A549 (cell line): ENCODE measurements at regions not wholly inside any gene's neighbourhood (a gene's known extent, or its start where the extent isn't known, plus 50 kb on each side); places are given as distances from the start of the nearest gene placed in this dataset.

Experiments
- ATAC-seq, 2 experiments: fragments of 200-7000 bp in 1 of 2; fragments of >200 bp in 1 of 2; cut with Nextera tagmentation in 1 of 2; cut with Tn5 transposase in 1 of 2; 3 replicates each; pipeline versions ENCODE4 v1.8.0 to v1.9.1; 2018 to 2020; ENCODE audit warnings: mild to moderate bottlenecking in 1 of 2, moderate library complexity in 1 of 2
- CTCF ChIA-PET: fragments of 300-600 bp; sonication (Branson Sonifier 250); formaldehyde crosslinking; extraction: SDS; loops from one replicate; lab custom pipeline; 2021; ENCODE audit warnings: antibody characterized with exemption, inconsistent platforms; lab: Yijun Ruan, JAX
- POLR2A ChIA-PET: fragments of 350-600 bp; formaldehyde crosslinking; extraction: SDS; loops from one replicate; lab custom pipeline; 2021; ENCODE audit warnings: antibody characterized with exemption, inconsistent platforms; lab: Yijun Ruan, JAX
- DNase-seq, 2 experiments: peaks; one replicate each; pipeline versions ENCODE4 v3.0.0 to v3.0.0-alpha.2; 2011 to 2016; ENCODE audit warnings: low read depth in 1 of 2, low spot score in 1 of 2
- FAIRE-seq: peaks from 2 replicates; lab custom pipeline; 2011; peaks lifted over from hg19 to GRCh38; lab: Jason Lieb, UNC
- H3K27ac ChIP-seq, 2 experiments: fragments of >200 bp; sonication (Bioruptor Twin); formaldehyde crosslinking; 3 replicates each; pipeline ENCODE4 v1.5.1; 2016 to 2017
- H3K4me1 ChIP-seq: fragments of >200 bp; sonication (Bioruptor Twin); formaldehyde crosslinking; 3 replicates; pipeline ENCODE4 v1.6.1; 2016
- H3K4me2 ChIP-seq: fragments of >200 bp; sonication (Bioruptor Twin); formaldehyde crosslinking; 3 replicates; pipeline ENCODE4 v1.6.1; 2016
- H3K4me3 ChIP-seq: fragments of >200 bp; sonication (Bioruptor Twin); formaldehyde crosslinking; 3 replicates; pipeline ENCODE4 v1.5.1; 2016
- H3K9me3 ChIP-seq: fragments of >200 bp; sonication (Bioruptor Twin); formaldehyde crosslinking; 3 replicates; pipeline ENCODE4 v1.6.1; 2016
- ATOH8 ChIP-seq: fragments of 250-450 bp; sonication (Bioruptor Pico); IDR thresholded peaks from 2 replicates; pipeline ENCODE4 v1.5.0; 2020; ENCODE audit warnings: low read depth, mild to moderate bottlenecking, moderate library complexity
- CBX2 ChIP-seq: fragments of 200-600 bp; sonication (generic); IDR thresholded peaks from 2 replicates; pipeline ENCODE4 v1.6.1; 2016; ENCODE audit warnings: low read depth, mild to moderate bottlenecking, borderline replicate concordance
- CBX8 ChIP-seq: fragments of 200-600 bp; sonication (generic); IDR thresholded peaks from 2 replicates; pipeline ENCODE4 v1.6.1; 2016
- CEBPB ChIP-seq, 2 experiments: fragments of >200 bp in 1 of 2; sonication (Bioruptor Twin) in 1 of 2; formaldehyde crosslinking in 1 of 2; IDR thresholded peaks; 2 replicates each; pipeline ENCODE4 v1.6.1; 2012 to 2016
- CHD4 ChIP-seq: fragments of 200-600 bp; sonication (generic); IDR thresholded peaks from 2 replicates; pipeline ENCODE4 v1.6.1; 2016; ENCODE audit warnings: antibody characterized with exemption, mild to moderate bottlenecking, borderline replicate concordance
- CTCF ChIP-seq: fragments of >200 bp; sonication (Bioruptor Twin); formaldehyde crosslinking; IDR thresholded peaks from 3 replicates; pipeline ENCODE4 v1.5.1; 2016
- E2F6 ChIP-seq: IDR thresholded peaks from 2 replicates; pipeline ENCODE4 v1.6.1; 2012; ENCODE audit warnings: low read depth, borderline replicate concordance
- ELK1 ChIP-seq: fragments of 150-350 bp; IDR thresholded peaks from 2 replicates; pipeline ENCODE4 v1.6.1; 2014; ENCODE audit warnings: low read depth, mild to moderate bottlenecking, low read length
- EP300 ChIP-seq, 2 experiments: fragments of >200 bp; sonication (Bioruptor Twin); formaldehyde crosslinking; IDR thresholded peaks; 2 replicates in 1 of 2; 3 replicates in 1 of 2; pipeline ENCODE4 v1.6.1; 2016 to 2017
- ESRRA ChIP-seq: fragments of 150-350 bp; IDR thresholded peaks from 2 replicates; pipeline ENCODE4 v1.6.1; 2014; ENCODE audit warnings: mild to moderate bottlenecking, low read length, borderline replicate concordance
- FOSB ChIP-seq: fragments of 250-450 bp; sonication (Bioruptor Pico); IDR thresholded peaks from 2 replicates; pipeline ENCODE4 v1.5.0; 2020; ENCODE audit warnings: mild to moderate bottlenecking, moderate library complexity
- FOSL2 ChIP-seq, 2 experiments: fragments of 450-650 bp in 1 of 2; fragments of >200 bp in 1 of 2; sonication (Bioruptor Twin) in 1 of 2; formaldehyde crosslinking; IDR thresholded peaks; 2 replicates each; pipeline versions ENCODE4 v1.5.0 to v1.6.1; 2016 to 2020; ENCODE audit warnings: mild to moderate bottlenecking in 1 of 2, moderate library complexity in 1 of 2
- FOXS1 ChIP-seq: fragments of 250-450 bp; sonication (Bioruptor Pico); IDR thresholded peaks from 2 replicates; pipeline ENCODE4 v1.5.0; 2020; ENCODE audit warnings: mild to moderate bottlenecking, moderate library complexity
- HMGXB4 ChIP-seq: fragments of 250-450 bp; sonication (Bioruptor Pico); IDR thresholded peaks from 2 replicates; pipeline ENCODE4 v1.5.0; 2021; ENCODE audit warnings: mild to moderate bottlenecking, moderate library complexity, borderline replicate concordance
- JUN ChIP-seq, 2 experiments: fragments of >200 bp; sonication (Bioruptor Twin); formaldehyde crosslinking; IDR thresholded peaks; 2 replicates in 1 of 2; 3 replicates in 1 of 2; pipeline ENCODE4 v1.6.1; 2016 to 2017
- JUNB ChIP-seq: fragments of >200 bp; sonication (Bioruptor Twin); formaldehyde crosslinking; IDR thresholded peaks from 2 replicates; pipeline ENCODE4 v1.6.1; 2016
- MAFK ChIP-seq: fragments of 450-650 bp; IDR thresholded peaks from 2 replicates; pipeline ENCODE4 v1.6.1; 2014; ENCODE audit not compliant: partially characterized antibody
- MAX ChIP-seq: IDR thresholded peaks from 2 replicates; pipeline ENCODE4 v1.6.1; 2012
- NPAS2 ChIP-seq: fragments of 250-450 bp; sonication (Bioruptor Pico); IDR thresholded peaks from 2 replicates; pipeline ENCODE4 v1.8.0; 2022; ENCODE audit warnings: mild to moderate bottlenecking, moderate library complexity, borderline replicate concordance
- PHF8 ChIP-seq: fragments of 200-600 bp; sonication (generic); IDR thresholded peaks from 2 replicates; pipeline ENCODE4 v1.6.1; 2016; ENCODE audit warnings: low read depth, mild to moderate bottlenecking, antibody characterized with exemption, moderate library complexity, borderline replicate concordance
- POLR2AphosphoS2 ChIP-seq: conservative IDR thresholded peaks from 2 replicates; pipeline ENCODE4 v1.6.1; 2012; ENCODE audit warnings: low read length, improper control_type of control experiment, inconsistent platforms
- SMC3 ChIP-seq: fragments of >200 bp; sonication (Bioruptor Twin); formaldehyde crosslinking; IDR thresholded peaks from 3 replicates; pipeline ENCODE4 v1.6.1; 2018; ENCODE audit warnings: inconsistent platforms
- TP53 ChIP-seq: fragments of 250-450 bp; sonication (Bioruptor Pico); IDR thresholded peaks from 2 replicates; pipeline ENCODE4 v1.5.0; 2021; ENCODE audit warnings: mild to moderate bottlenecking, moderate library complexity
- ZC3H11A ChIP-seq: fragments of 450-650 bp; IDR thresholded peaks from 2 replicates; pipeline ENCODE4 v1.6.1; 2014; ENCODE audit warnings: antibody characterized with exemption, mild to moderate bottlenecking
- WGBS: methylation state at CpG from one replicate; pipeline ENCODE4 v1.1.6; 2017; ENCODE audit errors: missing lambda C conversion rate; 5-methylcytosine and 5-hydroxymethylcytosine counted together

GRCh38 chr17:77736199-77736585 is 222.3 kb upstream of the TNRC6C start:
- Histone ChIP-seq H3K4me2 (no peak overlapping the region), H3K9me3 (peaks cover 35% of the 10 kb centered on the region), H3K4me1 (peaks cover 14% of the 10 kb centered on the region), H3K4me3 (no peak overlapping the region), H3K27ac (no peak overlapping the region)
- FAIRE-seq (no peak), DNase-seq (no peak), ATAC-seq (no peak)
- TF ChIP-seq SMC3, result no peak
- no peak for TF ChIP-seq PHF8
- no peak for TF ChIP-seq JUN (IDR thresholded peaks at IDR 0.05)
- TF ChIP-seq CBX2, result no peak
- TF ChIP-seq ATOH8 (CRISPR knock-in tag), result no peak
- no peak for TF ChIP-seq CBX8
- TF ChIP-seq FOXS1 (CRISPR knock-in tag), result no peak
- no peak for TF ChIP-seq NPAS2 (CRISPR knock-in tag)
- TF ChIP-seq ZC3H11A, result no peak
- CTCF ChIA-PET, result interaction anchor here (0.6 to 3.0 kb wide), 5 partner anchors 10 to 277 kb away, joined by 3 to 8 read pairs (median 3); no protein-coding TSS in a partner anchor
- POLR2A ChIA-PET, result interaction anchor here (2.4 kb wide), 1 partner anchor 222 kb away, joined by 8 read pairs; the partner anchor contains the start of gene TNRC6C
- 66% methylated on average over 17 of the region's 17 CpGs for WGBS

GRCh38 chr17:77736721-77737120 is 221.8 kb upstream of the TNRC6C start:
- Histone ChIP-seq H3K4me2 (no peak overlapping the region), H3K4me3 (no peak overlapping the region), H3K9me3 (peaks cover 33% of the 10 kb centered on the region), H3K4me1 (peaks cover 14% of the 10 kb centered on the region), H3K27ac (no peak overlapping the region)
- no peak for DNase-seq
- TF ChIP-seq CBX2 (no peak), ESRRA (no peak), FOSB (CRISPR knock-in tag) (no peak), POLR2AphosphoS2 (no peak)
- CTCF ChIA-PET, result interaction anchor here (1.2 to 3.0 kb wide), 3 partner anchors 9 to 277 kb away, joined by 3 to 8 read pairs (median 4); no protein-coding TSS in a partner anchor
- POLR2A ChIA-PET, result interaction anchor here (0.7 to 2.4 kb wide), 2 partner anchors 206 to 222 kb away, joined by 8 read pairs; partner anchors contain the start of gene TNRC6C
- no peak for ATAC-seq
- 55% methylated on average over 6 of the region's 6 CpGs for WGBS
- FAIRE-seq, result no peak

- FAIRE-seq (no peak), ATAC-seq (no peak), DNase-seq (no peak)
- POLR2A ChIA-PET, result interaction anchor here (0.7 to 2.4 kb wide), 2 partner anchors 207 to 221 kb away, joined by 8 read pairs; partner anchors contain the start of gene TNRC6C
- 75% methylated on average over 21 of the region's 21 CpGs for WGBS
- CTCF ChIA-PET, result interaction anchor here (1.2 to 3.0 kb wide), 4 partner anchors 8 to 195 kb away, joined by 3 to 8 read pairs (median 3); no protein-coding TSS in a partner anchor
- Histone ChIP-seq H3K9me3 (peaks cover 32% of the 10 kb centered on the region), H3K27ac (no peak overlapping the region), H3K4me1 (peaks cover 14% of the 10 kb centered on the region), H3K4me2 (no peak overlapping the region), H3K4me3 (no peak overlapping the region)
- TF ChIP-seq E2F6, result no peak
- TF ChIP-seq JUNB, result no peak
- no peak for TF ChIP-seq HMGXB4 (CRISPR knock-in tag)
- TF ChIP-seq CEBPB (IDR thresholded peaks at IDR 0.05), result no peak
- TF ChIP-seq TP53 (CRISPR knock-in tag), result no peak
- no peak for TF ChIP-seq MAX
- TF ChIP-seq MAFK, result no peak
- no peak for TF ChIP-seq EP300 (IDR thresholded peaks at IDR 0.05)
- TF ChIP-seq CHD4, result no peak
- TF ChIP-seq FOSL2 (IDR thresholded peaks at IDR 0.05), result no peak
- no peak for TF ChIP-seq FOSL2 (CRISPR knock-in tag; IDR thresholded peaks at IDR 0.05)
- no peak for TF ChIP-seq CTCF
- no peak for TF ChIP-seq ELK1
These were observed 220.8 kb upstream of the TNRC6C start for GRCh38 chr17:77737442-77738265.
